ENCODE measurements at regions not wholly inside any gene's neighbourhood (a gene's known extent, or its start where the extent isn't known, plus 50 kb on each side); places are given as distances from the start of the nearest gene placed in this dataset.

- no peaks in the 10 kb centered on the region for H3K36me3 ChIP-seq
- intact Hi-C loops (cut with DNase I) = no loop called here
- no peaks in the 10 kb centered on the region for H3K4me1 ChIP-seq (replicated peaks)
- no peak for TF ChIP-seq POLR2AphosphoS5 (IDR thresholded peaks at IDR 0.05)
- TF ChIP-seq CTCF (IDR thresholded peaks at IDR 0.05) = no peak
- no peak for TF ChIP-seq POLR2A (IDR thresholded peaks at IDR 0.05)
- H3K9me3 ChIP-seq = no peaks in the 10 kb centered on the region
- H3K27me3 ChIP-seq (replicated peaks; ENCODE audit: insufficient read depth) = no peaks in the 10 kb centered on the region
- no peak overlapping the region for H3K27ac ChIP-seq
- DNase-seq (ENCODE audit: low spot score) = no peak
- 95% methylated on average over 5 of the region's 5 CpGs for WGBS
- no peak overlapping the region for H3K4me3 ChIP-seq
Observed at GRCh38 chr4:176583278-176583677, 209.4 kb downstream of the VEGFC start.

GRCh38 chr4:176584031-176584606, 208.6 kb downstream of the VEGFC start:
- no peak for TF ChIP-seq POLR2AphosphoS5 (IDR thresholded peaks at IDR 0.05)
- no peak for TF ChIP-seq POLR2A (IDR thresholded peaks at IDR 0.05)
- TF ChIP-seq CTCF (IDR thresholded peaks at IDR 0.05) = no peak
- DNase-seq (ENCODE audit: low spot score) = no peak
- H3K4me1 ChIP-seq (replicated peaks) = no peaks in the 10 kb centered on the region
- WGBS = 84% methylated on average over 7 of the region's 7 CpGs
- H3K9me3 ChIP-seq = no peaks in the 10 kb centered on the region
- H3K4me3 ChIP-seq = no peak overlapping the region
- intact Hi-C loops (cut with DNase I) = no loop called here
- H3K27ac ChIP-seq = no peak overlapping the region
- no peaks in the 10 kb centered on the region for H3K27me3 ChIP-seq (replicated peaks; ENCODE audit: insufficient read depth)
- H3K36me3 ChIP-seq = no peaks in the 10 kb centered on the region

GRCh38 chr4:176587920-176588319, 204.8 kb downstream of the VEGFC start:
- Histone ChIP-seq H3K36me3 (no peaks in the 10 kb centered on the region), H3K4me1 (replicated peaks) (no peaks in the 10 kb centered on the region), H3K4me3 (no peak overlapping the region), H3K9me3 (no peaks in the 10 kb centered on the region), H3K27ac (no peak overlapping the region), H3K27me3 (replicated peaks; ENCODE audit: insufficient read depth) (no peaks in the 10 kb centered on the region)
- no peak for DNase-seq (ENCODE audit: low spot score)
- WGBS = 93% methylated on average over 2 of the region's 2 CpGs
- intact Hi-C loops (cut with DNase I) = no loop called here
- TF ChIP-seq POLR2AphosphoS5 (IDR thresholded peaks at IDR 0.05) (no peak), CTCF (IDR thresholded peaks at IDR 0.05) (no peak), POLR2A (IDR thresholded peaks at IDR 0.05) (no peak)

- Histone ChIP-seq H3K4me1 (replicated peaks) (no peaks in the 10 kb centered on the region), H3K4me3 (no peak overlapping the region), H3K27ac (no peak overlapping the region), H3K36me3 (no peaks in the 10 kb centered on the region), H3K9me3 (no peaks in the 10 kb centered on the region), H3K27me3 (replicated peaks; ENCODE audit: insufficient read depth) (no peaks in the 10 kb centered on the region)
- WGBS = 90% methylated on average over 3 of the region's 3 CpGs
- DNase-seq (ENCODE audit: low spot score) = no peak
- intact Hi-C loops (cut with DNase I) = no loop called here
- TF ChIP-seq POLR2A (IDR thresholded peaks at IDR 0.05) (no peak), CTCF (IDR thresholded peaks at IDR 0.05) (no peak), POLR2AphosphoS5 (IDR thresholded peaks at IDR 0.05) (no peak)
Observed at GRCh38 chr4:176588436-176588835, 204.3 kb downstream of the VEGFC start.

- Histone ChIP-seq H3K27ac (no peak overlapping the region), H3K9me3 (no peaks in the 10 kb centered on the region), H3K27me3 (replicated peaks; ENCODE audit: insufficient read depth) (no peaks in the 10 kb centered on the region), H3K36me3 (no peaks in the 10 kb centered on the region), H3K4me3 (no peak overlapping the region), H3K4me1 (replicated peaks) (no peaks in the 10 kb centered on the region)
- TF ChIP-seq POLR2AphosphoS5 (IDR thresholded peaks at IDR 0.05) (no peak), POLR2A (IDR thresholded peaks at IDR 0.05) (no peak), CTCF (IDR thresholded peaks at IDR 0.05) (no peak)
- DNase-seq (ENCODE audit: low spot score) = no peak
- intact Hi-C loops (cut with DNase I) = no loop called here
- 69% methylated on average over 2 of the region's 2 CpGs for WGBS
Observed at GRCh38 chr4:176592976-176593670, 199.6 kb downstream of the VEGFC start.

Data from prostate gland (tissue), 2 donors.